LNCaP clone FGC (cell line): ENCODE measurements at regions not wholly inside any gene's neighbourhood (a gene's known extent, or its start where the extent isn't known, plus 50 kb on each side); places are given as distances from the start of the nearest gene placed in this dataset.

ENCODE experiments used
- DNase-seq: peaks from one replicate; pipeline ENCODE4 v3.0.0-alpha.2; 2011; ENCODE audit warnings: low read depth
- H3K4me3 ChIP-seq: 2 replicates; pipeline ENCODE4 v1.5.1; 2011; ENCODE audit warnings: mild to moderate bottlenecking, low read depth, low read length, control low read depth
- TF ChIP-seq, protein P1 (sequence below): IDR thresholded peaks from 2 replicates; pipeline ENCODE4 v1.5.1; 2012; ENCODE audit warnings: mild to moderate bottlenecking; ENCODE audit not compliant: control insufficient read depth, insufficient read depth; ENCODE audit errors: extremely low read depth

GRCh38 chr10:4448030-4448429, 378.0 kb upstream of the AKR1E2 start:
- DNase-seq: no peak
- TF ChIP-seq, protein P1, sequence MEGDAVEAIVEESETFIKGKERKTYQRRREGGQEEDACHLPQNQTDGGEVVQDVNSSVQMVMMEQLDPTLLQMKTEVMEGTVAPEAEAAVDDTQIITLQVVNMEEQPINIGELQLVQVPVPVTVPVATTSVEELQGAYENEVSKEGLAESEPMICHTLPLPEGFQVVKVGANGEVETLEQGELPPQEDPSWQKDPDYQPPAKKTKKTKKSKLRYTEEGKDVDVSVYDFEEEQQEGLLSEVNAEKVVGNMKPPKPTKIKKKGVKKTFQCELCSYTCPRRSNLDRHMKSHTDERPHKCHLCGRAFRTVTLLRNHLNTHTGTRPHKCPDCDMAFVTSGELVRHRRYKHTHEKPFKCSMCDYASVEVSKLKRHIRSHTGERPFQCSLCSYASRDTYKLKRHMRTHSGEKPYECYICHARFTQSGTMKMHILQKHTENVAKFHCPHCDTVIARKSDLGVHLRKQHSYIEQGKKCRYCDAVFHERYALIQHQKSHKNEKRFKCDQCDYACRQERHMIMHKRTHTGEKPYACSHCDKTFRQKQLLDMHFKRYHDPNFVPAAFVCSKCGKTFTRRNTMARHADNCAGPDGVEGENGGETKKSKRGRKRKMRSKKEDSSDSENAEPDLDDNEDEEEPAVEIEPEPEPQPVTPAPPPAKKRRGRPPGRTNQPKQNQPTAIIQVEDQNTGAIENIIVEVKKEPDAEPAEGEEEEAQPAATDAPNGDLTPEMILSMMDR: no peak
- no peak overlapping the region for H3K4me3 ChIP-seq

- TF ChIP-seq, protein P1: no peak
Observed at GRCh38 chr10:4443419-4443818, 382.6 kb upstream of the AKR1E2 start.

DNA sequence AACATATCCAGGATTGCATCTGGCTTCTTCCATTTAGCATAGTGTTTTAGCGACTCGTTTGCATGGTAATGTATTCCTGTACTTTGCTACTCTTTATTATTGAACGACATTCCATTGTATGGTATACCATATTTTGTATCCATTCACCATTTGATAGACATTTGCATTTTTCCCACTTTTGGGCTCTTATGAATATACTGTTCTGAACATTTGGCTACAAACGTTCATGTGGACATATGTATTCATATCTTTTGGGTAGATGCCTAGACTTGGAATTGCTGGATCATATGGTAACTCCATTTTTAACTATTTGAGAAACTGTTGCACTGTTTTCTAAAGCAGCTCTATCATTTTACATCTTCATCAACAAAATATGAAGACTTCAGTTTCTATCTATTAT, 383.7 kb upstream of the AKR1E2 start:
- TF ChIP-seq, protein P1: no peak
- DNase-seq: no peak

More at GRCh38 chr10:4443419-4443818, 382.6 kb upstream of the AKR1E2 start:
- no peak for DNase-seq
- H3K4me3 ChIP-seq: no peak overlapping the region

GRCh38 chr10:4440260-4440659, 385.7 kb upstream of the AKR1E2 start:
- TF ChIP-seq, protein P1: no peak
- no peak overlapping the region for H3K4me3 ChIP-seq
- DNase-seq: no peak

More for the DNA sequence above, 383.7 kb upstream of the AKR1E2 start:
- H3K4me3 ChIP-seq: no peak overlapping the region

- no peak for DNase-seq
- H3K4me3 ChIP-seq: no peak overlapping the region
- TF ChIP-seq, protein P1: no peak
Observed at GRCh38 chr10:4437791-4438190, 388.2 kb upstream of the AKR1E2 start.

DNA sequence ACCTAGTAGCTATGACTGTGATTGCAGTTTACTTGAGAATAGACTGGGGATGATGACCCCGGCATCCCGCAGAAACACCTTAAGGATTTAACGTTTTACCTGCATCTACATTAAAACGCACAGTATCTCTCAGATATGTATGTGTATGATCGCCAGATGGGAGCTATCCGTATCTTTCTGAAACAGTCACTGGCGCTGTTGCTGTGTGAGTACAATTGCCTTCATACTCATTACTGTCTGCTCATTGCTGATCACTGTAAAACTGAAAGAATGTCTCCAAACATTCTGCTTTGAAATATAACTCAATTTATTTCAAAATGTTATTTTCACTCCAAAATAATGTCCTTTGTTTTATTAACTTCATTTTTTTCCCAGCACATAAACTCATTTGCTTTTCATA, 388.9 kb upstream of the AKR1E2 start:
- no peak for DNase-seq
- no peak overlapping the region for H3K4me3 ChIP-seq
- TF ChIP-seq, protein P1: no peak

GRCh38 chr10:4436103-4436502, 389.9 kb upstream of the AKR1E2 start:
- no peak overlapping the region for H3K4me3 ChIP-seq
- DNase-seq: no peak
- TF ChIP-seq, protein P1: no peak
